Fibroblast of skin of right biceps (primary cell): ENCODE measurements at regions not wholly inside any gene's neighbourhood (a gene's known extent, or its start where the extent isn't known, plus 50 kb on each side); places are given as distances from the start of the nearest gene placed in this dataset.
A peak's percentile ranks its signal among the peaks of the same experiment; 100 is the strongest.
"Not testable (repeated sequence)": the region's sequence is repeated elsewhere in the genome, so short reads cannot be mapped to it uniquely, and the experiment has no call there.

Experiments used
- DNase-seq: peaks from one replicate; pipeline ENCODE4 v3.0.0-alpha.2; 2013

GRCh38 chr4:125262502-125262901 lies 52.3 kb upstream of the FAT4 start:
- DNase-seq = no peak

GRCh38 chr4:125262079-125262478 lies 52.7 kb upstream of the FAT4 start:
- no peak for DNase-seq

- peak; percentile 55 for DNase-seq
Observed at GRCh38 chr4:125254106-125254505, 60.6 kb upstream of the FAT4 start.

GRCh38 chr4:125244848-125245450 lies 69.8 kb upstream of the FAT4 start:
- DNase-seq = peak; percentile 26

- peak; percentile 14 for DNase-seq
Observed at GRCh38 chr4:125243789-125244397, 70.9 kb upstream of the FAT4 start.

GRCh38 chr4:125235971-125236370 lies 78.8 kb upstream of the FAT4 start:
- DNase-seq = no peak

GRCh38 chr4:125231661-125232060 lies 83.1 kb upstream of the FAT4 start:
- DNase-seq = no peak

- no peak for DNase-seq
Observed at GRCh38 chr4:125229596-125230058, 85.1 kb upstream of the FAT4 start.

GRCh38 chr4:125225806-125226205 lies 88.9 kb upstream of the FAT4 start:
- DNase-seq = no peak

GRCh38 chr4:125200556-125200955 lies 114.2 kb upstream of the FAT4 start:
- DNase-seq = no peak

GRCh38 chr4:125198916-125199315 lies 115.8 kb upstream of the FAT4 start:
- peak; percentile 48 for DNase-seq

- not testable (repeated sequence) for DNase-seq
Observed at GRCh38 chr4:125191874-125192459, 122.8 kb upstream of the FAT4 start.

GRCh38 chr4:125191232-125191631 lies 123.5 kb upstream of the FAT4 start:
- DNase-seq = peak; percentile 90

GRCh38 chr4:125187226-125188176 lies 127.3 kb upstream of the FAT4 start:
- peak; percentile 75 for DNase-seq

- DNase-seq = peak; percentile 6
Observed at GRCh38 chr4:125184116-125184515, 130.6 kb upstream of the FAT4 start.

GRCh38 chr4:125181804-125182203 lies 133.0 kb upstream of the FAT4 start:
- no peak for DNase-seq

GRCh38 chr4:125179727-125180126 lies 135.0 kb upstream of the FAT4 start:
- DNase-seq = no peak

- no peak for DNase-seq
Observed at GRCh38 chr4:125169192-125169591, 145.6 kb upstream of the FAT4 start.

- DNase-seq = peak; percentile 60
Observed at GRCh38 chr4:125168531-125168930, 146.2 kb upstream of the FAT4 start.

GRCh38 chr4:125166012-125166411 lies 148.7 kb upstream of the FAT4 start:
- DNase-seq = not testable (repeated sequence)

GRCh38 chr4:125159001-125159400 lies 155.8 kb upstream of the FAT4 start:
- no peak for DNase-seq

- no peak for DNase-seq
Observed at GRCh38 chr4:125155251-125155650, 159.5 kb upstream of the FAT4 start.

- DNase-seq = peak; percentile 10
Observed at GRCh38 chr4:125140966-125141495, 173.7 kb upstream of the FAT4 start.
